HEK293T (cell line): ENCODE measurements at regions not wholly inside any gene's neighbourhood (a gene's known extent, or its start where the extent isn't known, plus 50 kb on each side); places are given as distances from the start of the nearest gene placed in this dataset.

Experiments used
- BHLHE40 ChIP-seq: fragments of 450-650 bp; IDR thresholded peaks from 2 replicates; pipeline ENCODE4 v1.6.1; 2016; ENCODE audit warnings: mild to moderate bottlenecking, moderate library complexity, borderline replicate concordance
- FOXA1 ChIP-seq: fragments of 450-650 bp; IDR thresholded peaks from 2 replicates; pipeline ENCODE4 v1.6.1; 2016; ENCODE audit warnings: mild to moderate bottlenecking
- LEF1 ChIP-seq: fragments of 450-650 bp; IDR thresholded peaks from 2 replicates; pipeline ENCODE4 v1.6.1; 2017; ENCODE audit warnings: mild to moderate bottlenecking, borderline replicate concordance
- NFRKB ChIP-seq: fragments of 450-650 bp; IDR thresholded peaks from 2 replicates; pipeline ENCODE4 v1.6.1; 2016; ENCODE audit warnings: mild to moderate bottlenecking, moderate library complexity
- SUZ12 ChIP-seq: fragments of 450-650 bp; IDR thresholded peaks from 2 replicates; pipeline ENCODE4 v1.6.1; 2016; ENCODE audit warnings: mild to moderate bottlenecking

DNA sequence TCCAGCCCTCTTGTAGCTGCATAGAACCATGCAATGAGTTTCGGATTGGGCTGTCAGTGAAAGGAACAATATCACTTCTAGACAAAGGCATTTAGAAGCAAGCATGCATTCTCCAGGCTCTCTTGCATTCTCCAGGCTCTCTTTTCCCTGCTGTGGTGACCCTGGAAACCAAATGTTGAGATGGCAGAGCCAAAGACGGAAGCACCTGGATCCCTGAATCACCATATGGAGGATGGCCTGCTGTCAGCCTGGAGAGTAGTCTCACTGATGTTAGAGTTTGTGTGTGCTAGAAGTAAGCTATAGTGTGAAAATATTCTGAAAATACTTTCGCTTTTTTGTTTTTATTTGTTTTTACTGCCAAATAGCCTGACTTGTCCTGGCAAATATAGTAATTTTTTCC is 203.9 kb downstream of the C1D start:
- TF ChIP-seq BHLHE40 = no peak
- no peak for TF ChIP-seq NFRKB
- TF ChIP-seq LEF1 = no peak
- TF ChIP-seq SUZ12 = no peak
- no peak for TF ChIP-seq FOXA1
